NCI-H82 treated with DMSO at 0.1 percent for 48 hours (cell line): ENCODE measurements at regions not wholly inside any gene's neighbourhood (a gene's known extent, or its start where the extent isn't known, plus 50 kb on each side); places are given as distances from the start of the nearest gene placed in this dataset.

Experiments used
- DNase-seq: peaks from one replicate; lab custom pipeline; 2025; ENCODE audit not compliant: unreplicated experiment; lab: John Stamatoyannopoulos, UW

- no peak for DNase-seq
These were observed 54.0 kb upstream of the CXCL14 start for GRCh38 chr5:135632798-135633197.

- no peak for DNase-seq
These were observed 52.6 kb upstream of the CXCL14 start for GRCh38 chr5:135631391-135631790.

GRCh38 chr5:135629666-135630065 lies 50.9 kb upstream of the CXCL14 start:
- DNase-seq, result no peak

GRCh38 chr5:135628771-135629563 lies 50.2 kb upstream of the CXCL14 start:
- DNase-seq, result no peak
